ENCODE measurements at regions not wholly inside any gene's neighbourhood (a gene's known extent, or its start where the extent isn't known, plus 50 kb on each side); places are given as distances from the start of the nearest gene placed in this dataset.

DNA sequence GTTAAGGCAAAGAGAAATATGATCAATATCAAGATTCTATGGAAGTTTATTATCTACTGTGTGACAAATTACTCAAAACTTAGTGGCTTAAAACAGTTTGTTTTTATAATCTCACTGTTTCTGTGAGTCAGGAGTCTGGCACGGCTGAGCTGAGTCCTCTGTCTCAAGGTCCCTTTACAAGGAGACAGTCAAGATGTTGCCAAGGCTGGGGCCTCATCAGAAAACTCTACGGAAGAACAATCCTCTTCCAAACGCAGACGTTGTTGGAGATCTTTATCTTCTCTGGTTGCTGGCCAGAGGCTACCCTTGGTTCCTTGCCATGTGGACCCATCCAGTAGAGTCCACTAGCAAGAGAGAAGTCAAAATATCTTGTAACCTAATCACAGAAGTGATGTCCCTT, 100.6 kb upstream of the CCND2 start:
- no peak overlapping the region for H3K4me3 ChIP-seq
- no peaks in the 10 kb centered on the region for H3K36me3 ChIP-seq
- H3K27ac ChIP-seq: no peak overlapping the region
- intact Hi-C loops (cut with DNase I): no loop called here
- H3K9me3 ChIP-seq: no peaks in the 10 kb centered on the region
- DNase-seq: no peak
- no peaks in the 10 kb centered on the region for H3K4me1 ChIP-seq
- TF ChIP-seq, protein P1, sequence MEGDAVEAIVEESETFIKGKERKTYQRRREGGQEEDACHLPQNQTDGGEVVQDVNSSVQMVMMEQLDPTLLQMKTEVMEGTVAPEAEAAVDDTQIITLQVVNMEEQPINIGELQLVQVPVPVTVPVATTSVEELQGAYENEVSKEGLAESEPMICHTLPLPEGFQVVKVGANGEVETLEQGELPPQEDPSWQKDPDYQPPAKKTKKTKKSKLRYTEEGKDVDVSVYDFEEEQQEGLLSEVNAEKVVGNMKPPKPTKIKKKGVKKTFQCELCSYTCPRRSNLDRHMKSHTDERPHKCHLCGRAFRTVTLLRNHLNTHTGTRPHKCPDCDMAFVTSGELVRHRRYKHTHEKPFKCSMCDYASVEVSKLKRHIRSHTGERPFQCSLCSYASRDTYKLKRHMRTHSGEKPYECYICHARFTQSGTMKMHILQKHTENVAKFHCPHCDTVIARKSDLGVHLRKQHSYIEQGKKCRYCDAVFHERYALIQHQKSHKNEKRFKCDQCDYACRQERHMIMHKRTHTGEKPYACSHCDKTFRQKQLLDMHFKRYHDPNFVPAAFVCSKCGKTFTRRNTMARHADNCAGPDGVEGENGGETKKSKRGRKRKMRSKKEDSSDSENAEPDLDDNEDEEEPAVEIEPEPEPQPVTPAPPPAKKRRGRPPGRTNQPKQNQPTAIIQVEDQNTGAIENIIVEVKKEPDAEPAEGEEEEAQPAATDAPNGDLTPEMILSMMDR (IDR thresholded peaks at IDR 0.05): no peak
- no peak for TF ChIP-seq POLR2A (IDR thresholded peaks at IDR 0.05)
- peaks cover 0 to 21% (median 0%) of the 10 kb centered on the region in 4 donors for H3K27me3 ChIP-seq
- 58 to 71% methylated on average over 4 of the region's 4 CpGs for WGBS, 2 donors

DNA sequence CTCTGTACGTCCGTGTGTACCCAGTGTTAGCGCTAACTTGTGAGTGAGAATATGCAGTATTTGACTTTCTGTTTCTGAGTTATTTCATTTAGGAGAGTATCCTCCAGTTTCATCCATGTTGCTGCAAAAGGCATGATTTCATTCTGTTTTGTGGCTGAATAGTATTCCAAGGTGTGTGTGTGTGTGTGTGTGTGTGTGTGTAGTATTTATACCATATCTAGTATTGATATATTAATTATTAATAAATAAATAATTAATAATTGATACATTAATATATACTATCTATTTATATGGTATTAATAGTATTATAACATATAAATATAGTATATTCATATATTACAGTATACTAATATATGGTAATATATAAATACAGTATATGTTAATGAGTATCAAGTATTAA, 101.8 kb upstream of the CCND2 start:
- TF ChIP-seq, protein P1 (IDR thresholded peaks at IDR 0.05): no peak
- TF ChIP-seq POLR2A (IDR thresholded peaks at IDR 0.05): no peak
- Histone ChIP-seq H3K4me1 (no peaks in the 10 kb centered on the region), H3K27me3 (peaks cover 0 to 15% (median 0%) of the 10 kb centered on the region in 4 donors), H3K9me3 (no peaks in the 10 kb centered on the region), H3K27ac (no peak overlapping the region), H3K36me3 (no peaks in the 10 kb centered on the region), H3K4me3 (no peak overlapping the region)
- WGBS, 2 donors: 86 to 97% methylated on average over 3 of the region's 3 CpGs
- intact Hi-C loops (cut with DNase I): no loop called here
- DNase-seq: no peak

DNA sequence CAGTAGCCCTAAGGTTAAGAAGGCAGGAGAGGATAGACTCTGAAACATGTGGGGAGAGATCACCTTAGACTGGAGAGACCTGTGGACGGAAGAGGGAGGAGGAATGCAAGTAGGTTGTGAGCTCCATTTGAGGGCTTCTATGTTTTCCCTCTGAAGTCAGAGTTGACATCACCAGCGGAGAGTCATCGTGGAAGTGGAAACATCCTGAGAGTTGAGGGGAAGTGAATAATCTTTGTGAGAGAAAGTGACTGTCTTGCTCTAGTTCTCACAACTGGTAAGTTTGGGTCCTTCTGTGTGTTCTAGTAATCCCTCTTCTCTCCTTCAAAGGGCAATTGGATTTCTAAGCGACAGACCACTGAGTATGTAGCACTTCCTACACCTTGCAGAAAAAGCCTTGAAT, 103.6 kb upstream of the CCND2 start:
- TF ChIP-seq, protein P1 (IDR thresholded peaks at IDR 0.05): no peak
- no peak for TF ChIP-seq POLR2A (IDR thresholded peaks at IDR 0.05)
- intact Hi-C loops (cut with DNase I): no loop called here
- 66 to 69% methylated on average over 4 of the region's 4 CpGs for WGBS, 2 donors
- H3K9me3 ChIP-seq: no peaks in the 10 kb centered on the region
- peaks cover 0 to 21% (median 0%) of the 10 kb centered on the region in 4 donors for H3K27me3 ChIP-seq
- H3K4me3 ChIP-seq: no peak overlapping the region
- no peak for DNase-seq
- H3K36me3 ChIP-seq: no peaks in the 10 kb centered on the region
- H3K4me1 ChIP-seq: peaks cover 0 to 5% (median under 1%) of the 10 kb centered on the region in 3 donors
- no peak overlapping the region for H3K27ac ChIP-seq

DNA sequence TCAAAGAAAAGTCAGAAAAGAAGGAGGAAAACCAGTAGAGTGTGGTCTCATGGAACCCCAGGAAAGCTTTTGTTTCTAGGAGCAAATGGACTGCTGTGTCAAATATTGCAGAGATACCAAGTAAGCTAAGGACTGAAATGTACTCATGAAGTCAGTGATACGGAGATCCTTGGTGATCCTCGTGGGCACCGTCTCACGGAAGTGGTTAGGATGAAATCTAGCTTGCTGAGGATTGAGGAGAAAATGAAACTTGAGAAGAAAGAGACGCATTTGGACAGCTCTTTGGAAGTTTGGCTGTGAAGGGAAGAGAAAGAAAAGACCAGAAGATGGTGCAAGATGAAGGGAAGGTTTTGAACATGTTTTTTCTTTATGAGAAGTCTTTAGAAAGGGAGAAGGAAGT, 104.0 kb upstream of the CCND2 start:
- peaks cover 0 to 9% (median 4%) of the 10 kb centered on the region in 3 donors for H3K4me1 ChIP-seq
- H3K36me3 ChIP-seq: no peaks in the 10 kb centered on the region
- peaks cover 0 to 25% (median 0%) of the 10 kb centered on the region in 4 donors for H3K27me3 ChIP-seq
- intact Hi-C loops (cut with DNase I): no loop called here
- H3K27ac ChIP-seq: no peak overlapping the region
- no peaks in the 10 kb centered on the region for H3K9me3 ChIP-seq
- no peak overlapping the region for H3K4me3 ChIP-seq
- 72 to 89% methylated on average over 5 of the region's 5 CpGs for WGBS, 2 donors
- TF ChIP-seq, protein P1 (IDR thresholded peaks at IDR 0.05): no peak
- no peak for TF ChIP-seq POLR2A (IDR thresholded peaks at IDR 0.05)
- no peak for DNase-seq

DNA sequence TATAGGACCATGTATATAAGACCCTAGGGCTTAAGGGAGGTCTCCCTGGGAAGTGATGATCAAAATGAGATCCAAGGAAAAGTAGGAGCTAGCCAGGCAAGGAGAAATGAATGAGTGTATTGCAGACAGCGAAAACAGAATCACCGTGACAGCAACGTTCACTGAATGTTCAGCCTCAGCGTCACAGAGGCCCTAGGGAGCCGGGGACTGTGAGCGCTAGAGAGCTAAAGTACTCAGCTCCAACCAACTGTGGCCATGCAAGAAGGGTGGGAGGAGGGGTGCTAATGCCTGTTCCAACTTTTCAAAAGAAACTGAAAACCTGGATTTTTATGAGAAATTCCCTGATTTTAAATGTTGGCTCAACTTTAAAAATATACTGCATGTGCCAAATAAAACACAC, 105.5 kb upstream of the CCND2 start:
- peaks cover 3 to 15% (median 5%) of the 10 kb centered on the region in 3 donors for H3K4me1 ChIP-seq
- peaks cover 0 to 26% (median 0%) of the 10 kb centered on the region in 4 donors for H3K27me3 ChIP-seq
- no peaks in the 10 kb centered on the region for H3K9me3 ChIP-seq
- no peak for DNase-seq
- WGBS, 2 donors: 87 to 91% methylated on average over 6 of the region's 6 CpGs
- intact Hi-C loops (cut with DNase I): no loop called here
- H3K4me3 ChIP-seq: no peak overlapping the region
- H3K27ac ChIP-seq: no peak overlapping the region
- H3K36me3 ChIP-seq: no peaks in the 10 kb centered on the region
- TF ChIP-seq POLR2A (IDR thresholded peaks at IDR 0.05): no peak
- TF ChIP-seq, protein P1 (IDR thresholded peaks at IDR 0.05): no peak
